ENCODE measurements at regions not wholly inside any gene's neighbourhood (a gene's known extent, or its start where the extent isn't known, plus 50 kb on each side); places are given as distances from the start of the nearest gene placed in this dataset.

DNA sequence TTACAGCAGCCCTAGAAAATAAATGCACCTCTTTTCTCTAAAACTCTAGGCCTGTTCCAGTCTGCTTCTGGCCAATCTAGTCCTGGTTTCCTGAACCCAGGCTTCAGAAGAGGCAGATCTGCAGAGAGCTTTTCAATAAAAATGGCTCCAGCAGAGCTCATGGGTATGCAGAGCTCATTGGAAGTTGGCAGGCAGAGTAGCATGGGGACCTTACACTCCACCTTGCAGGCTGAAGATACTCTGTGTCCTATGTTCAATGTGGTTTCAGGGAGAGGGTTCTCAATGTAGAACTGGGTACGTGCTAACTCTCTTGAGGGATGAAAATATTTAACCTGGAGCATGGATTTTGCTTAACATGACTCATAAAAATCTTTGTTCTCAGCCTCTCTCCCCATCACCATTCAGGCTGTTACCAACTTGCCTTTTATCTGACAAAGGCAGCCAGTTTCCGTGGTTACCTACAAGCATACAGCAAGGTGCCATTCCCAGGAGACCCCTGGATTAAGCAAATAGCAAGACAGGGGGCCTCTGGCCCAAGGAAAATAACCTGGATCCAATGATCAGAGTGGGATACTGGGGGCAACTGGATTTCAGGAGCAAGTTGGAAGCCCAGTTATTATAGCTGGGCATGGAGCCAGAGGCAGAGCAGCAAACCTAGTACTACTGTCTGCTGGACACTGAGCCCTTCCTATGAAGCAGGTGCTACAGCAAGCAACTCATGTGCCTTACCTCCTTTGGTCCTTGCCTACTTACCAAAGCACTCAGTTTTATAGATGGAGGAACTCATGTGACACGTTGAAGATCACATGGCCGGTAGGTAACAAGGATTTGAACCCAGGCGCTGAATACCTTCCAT lies 98.2 kb upstream of the DHX40 start:
- no peak for DNase-seq (ENCODE audit: low read depth)
- no peak overlapping the region for H3K4me3 ChIP-seq (ENCODE audit: low read length)
- TF ChIP-seq, protein P1, sequence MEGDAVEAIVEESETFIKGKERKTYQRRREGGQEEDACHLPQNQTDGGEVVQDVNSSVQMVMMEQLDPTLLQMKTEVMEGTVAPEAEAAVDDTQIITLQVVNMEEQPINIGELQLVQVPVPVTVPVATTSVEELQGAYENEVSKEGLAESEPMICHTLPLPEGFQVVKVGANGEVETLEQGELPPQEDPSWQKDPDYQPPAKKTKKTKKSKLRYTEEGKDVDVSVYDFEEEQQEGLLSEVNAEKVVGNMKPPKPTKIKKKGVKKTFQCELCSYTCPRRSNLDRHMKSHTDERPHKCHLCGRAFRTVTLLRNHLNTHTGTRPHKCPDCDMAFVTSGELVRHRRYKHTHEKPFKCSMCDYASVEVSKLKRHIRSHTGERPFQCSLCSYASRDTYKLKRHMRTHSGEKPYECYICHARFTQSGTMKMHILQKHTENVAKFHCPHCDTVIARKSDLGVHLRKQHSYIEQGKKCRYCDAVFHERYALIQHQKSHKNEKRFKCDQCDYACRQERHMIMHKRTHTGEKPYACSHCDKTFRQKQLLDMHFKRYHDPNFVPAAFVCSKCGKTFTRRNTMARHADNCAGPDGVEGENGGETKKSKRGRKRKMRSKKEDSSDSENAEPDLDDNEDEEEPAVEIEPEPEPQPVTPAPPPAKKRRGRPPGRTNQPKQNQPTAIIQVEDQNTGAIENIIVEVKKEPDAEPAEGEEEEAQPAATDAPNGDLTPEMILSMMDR (IDR thresholded peaks at IDR 0.05; ENCODE audit: insufficient read depth, low read depth, low read length, missing control alignments): no peak

DNA sequence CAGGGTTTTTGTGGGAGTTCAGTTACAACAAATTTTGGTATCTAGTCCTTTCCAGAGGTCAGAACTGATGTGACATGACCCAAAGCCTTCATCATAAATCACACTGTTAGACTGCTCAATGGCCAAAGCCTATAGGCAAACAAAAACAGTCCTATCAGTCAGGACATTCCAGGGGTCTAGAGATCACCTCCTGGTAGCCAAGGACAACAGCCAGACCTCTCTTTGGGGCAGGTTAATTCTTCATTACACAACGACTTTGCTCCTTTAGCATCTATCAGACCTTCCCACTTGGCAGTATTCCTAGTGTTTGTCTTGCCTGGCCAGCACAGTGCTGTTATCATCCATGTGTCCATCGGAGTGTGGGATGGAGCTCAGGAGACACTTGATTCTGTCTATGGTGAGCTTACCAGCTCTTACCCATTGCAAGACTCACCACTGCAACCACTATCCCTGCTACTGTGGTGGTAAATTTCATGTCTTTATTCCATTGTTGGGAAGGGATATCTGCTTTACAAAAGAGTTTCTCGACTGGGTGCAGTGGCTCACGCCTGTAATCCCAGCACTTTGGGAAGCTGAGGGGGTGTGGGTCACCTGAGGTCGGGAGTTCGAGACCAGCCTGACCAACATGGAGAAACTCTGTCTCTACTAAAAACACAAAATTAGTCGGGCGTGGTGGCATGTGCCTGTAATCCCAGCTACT lies 95.5 kb upstream of the DHX40 start:
- no peak overlapping the region for H3K4me3 ChIP-seq (ENCODE audit: low read length)
- DNase-seq (ENCODE audit: low read depth): no peak
- TF ChIP-seq, protein P1 (IDR thresholded peaks at IDR 0.05; ENCODE audit: insufficient read depth, low read depth, low read length, missing control alignments): no peak

DNA sequence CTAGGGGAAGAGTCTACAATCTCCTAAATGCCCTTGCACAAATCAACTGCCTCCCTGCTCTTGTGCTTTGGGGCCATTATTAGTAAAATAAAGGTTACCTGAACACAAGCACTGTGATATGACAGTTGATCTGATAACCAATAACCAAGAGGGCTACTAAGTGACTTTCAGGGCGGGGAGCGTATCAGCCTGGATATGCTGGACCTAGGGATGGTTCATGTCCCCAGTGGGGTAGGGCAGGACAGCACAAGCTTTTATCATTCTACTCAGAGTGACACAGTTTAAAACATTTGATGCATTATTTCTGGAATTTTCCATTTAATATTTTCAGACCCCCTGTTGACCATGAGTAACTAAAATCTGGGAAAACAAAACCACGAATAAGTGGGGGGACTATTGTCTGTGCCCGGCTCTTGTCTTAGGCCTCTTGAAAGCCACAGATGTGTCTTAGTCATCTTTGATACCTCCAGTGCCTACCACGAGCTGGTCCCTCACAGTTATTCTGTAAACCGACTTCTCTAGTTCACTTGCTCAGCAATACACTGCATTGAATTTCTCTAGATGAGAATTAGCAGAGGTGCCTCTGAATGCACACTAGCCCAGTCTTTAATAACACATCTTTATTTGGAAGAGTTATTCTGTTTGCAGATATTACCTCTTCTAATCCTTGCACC lies 94.6 kb upstream of the DHX40 start:
- H3K4me3 ChIP-seq (ENCODE audit: low read length): no peak overlapping the region
- DNase-seq (ENCODE audit: low read depth): no peak
- TF ChIP-seq, protein P1 (IDR thresholded peaks at IDR 0.05; ENCODE audit: insufficient read depth, low read depth, low read length, missing control alignments): no peak

DNA sequence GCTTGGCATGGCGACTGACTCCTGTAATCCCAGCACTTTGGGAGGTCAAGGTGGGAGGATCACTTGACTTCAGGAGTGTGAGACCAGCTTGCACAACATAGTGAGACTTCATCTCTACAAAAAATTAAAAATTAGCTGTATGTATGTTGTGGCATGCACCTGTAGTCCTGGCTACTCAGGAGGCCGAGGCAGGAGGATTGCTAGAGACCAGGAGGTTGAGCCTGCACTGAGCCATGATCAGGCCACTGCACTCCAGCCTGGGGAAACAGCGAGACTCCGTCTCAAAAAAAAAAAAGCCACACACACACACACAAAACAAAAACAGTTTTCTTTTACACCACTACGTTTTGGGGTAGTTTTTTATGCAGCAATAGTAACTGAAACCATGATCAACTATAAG lies 89.0 kb upstream of the DHX40 start:
- H3K4me3 ChIP-seq (ENCODE audit: low read length): no peak overlapping the region
- TF ChIP-seq, protein P1 (IDR thresholded peaks at IDR 0.05; ENCODE audit: insufficient read depth, low read depth, low read length, missing control alignments): no peak

DNA sequence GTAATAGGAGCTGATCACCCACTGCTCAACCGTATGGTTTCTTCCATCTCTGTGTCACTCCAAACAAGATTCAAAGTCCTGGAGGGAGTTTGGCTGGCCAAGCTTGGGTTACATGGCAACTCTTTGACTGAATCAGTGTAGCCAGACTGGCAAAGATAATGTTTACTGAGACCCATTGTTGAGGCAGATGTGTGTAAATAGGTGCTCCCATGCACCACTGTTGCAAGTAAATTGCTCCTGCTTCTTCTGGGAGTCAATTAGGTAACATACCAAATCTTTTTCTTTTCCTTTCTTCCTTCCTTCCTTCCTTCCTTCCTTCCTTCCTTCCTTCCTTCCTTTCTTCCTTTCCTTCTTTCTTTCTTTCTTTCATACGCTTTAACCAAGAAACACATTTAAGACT lies 86.3 kb upstream of the DHX40 start:
- DNase-seq (ENCODE audit: low read depth): no peak
- TF ChIP-seq, protein P1 (IDR thresholded peaks at IDR 0.05; ENCODE audit: insufficient read depth, low read depth, low read length, missing control alignments): no peak
- H3K4me3 ChIP-seq (ENCODE audit: low read length): no peak overlapping the region

More for the DNA sequence above, 89.0 kb upstream of the DHX40 start:
- DNase-seq (ENCODE audit: low read depth): no peak

DNA sequence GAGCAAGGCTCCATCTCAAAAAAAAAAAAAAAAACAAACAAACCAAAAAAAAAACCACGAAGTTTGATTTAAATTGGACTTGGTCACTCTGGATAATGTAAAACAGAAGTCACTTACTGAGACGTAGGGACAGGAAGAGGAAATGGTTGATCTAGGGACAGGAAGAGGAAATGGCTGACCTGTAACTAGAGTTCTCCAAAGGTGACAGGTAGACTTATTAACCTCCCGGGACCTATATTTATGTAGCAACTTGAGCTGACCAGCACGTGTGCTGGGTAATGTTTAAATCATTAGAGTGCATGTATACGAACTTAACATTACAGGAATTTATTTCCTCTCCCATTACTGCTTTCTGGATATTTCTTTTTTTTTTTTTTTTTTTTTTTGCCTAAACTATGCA lies 81.5 kb upstream of the DHX40 start:
- no peak for DNase-seq (ENCODE audit: low read depth)
- TF ChIP-seq, protein P1 (IDR thresholded peaks at IDR 0.05; ENCODE audit: insufficient read depth, low read depth, low read length, missing control alignments): no peak
- H3K4me3 ChIP-seq (ENCODE audit: low read length): no peak overlapping the region
